K562 (cell line): ENCODE measurements at regions not wholly inside any gene's neighbourhood (a gene's known extent, or its start where the extent isn't known, plus 50 kb on each side); places are given as distances from the start of the nearest gene placed in this dataset.

Experiments
- TF ChIP-seq, protein P1 (sequence below): fragments of 450-650 bp; IDR thresholded peaks from 2 replicates; pipeline ENCODE4 v1.6.1; 2016; ENCODE audit warnings: low read depth

- TF ChIP-seq, protein P1, sequence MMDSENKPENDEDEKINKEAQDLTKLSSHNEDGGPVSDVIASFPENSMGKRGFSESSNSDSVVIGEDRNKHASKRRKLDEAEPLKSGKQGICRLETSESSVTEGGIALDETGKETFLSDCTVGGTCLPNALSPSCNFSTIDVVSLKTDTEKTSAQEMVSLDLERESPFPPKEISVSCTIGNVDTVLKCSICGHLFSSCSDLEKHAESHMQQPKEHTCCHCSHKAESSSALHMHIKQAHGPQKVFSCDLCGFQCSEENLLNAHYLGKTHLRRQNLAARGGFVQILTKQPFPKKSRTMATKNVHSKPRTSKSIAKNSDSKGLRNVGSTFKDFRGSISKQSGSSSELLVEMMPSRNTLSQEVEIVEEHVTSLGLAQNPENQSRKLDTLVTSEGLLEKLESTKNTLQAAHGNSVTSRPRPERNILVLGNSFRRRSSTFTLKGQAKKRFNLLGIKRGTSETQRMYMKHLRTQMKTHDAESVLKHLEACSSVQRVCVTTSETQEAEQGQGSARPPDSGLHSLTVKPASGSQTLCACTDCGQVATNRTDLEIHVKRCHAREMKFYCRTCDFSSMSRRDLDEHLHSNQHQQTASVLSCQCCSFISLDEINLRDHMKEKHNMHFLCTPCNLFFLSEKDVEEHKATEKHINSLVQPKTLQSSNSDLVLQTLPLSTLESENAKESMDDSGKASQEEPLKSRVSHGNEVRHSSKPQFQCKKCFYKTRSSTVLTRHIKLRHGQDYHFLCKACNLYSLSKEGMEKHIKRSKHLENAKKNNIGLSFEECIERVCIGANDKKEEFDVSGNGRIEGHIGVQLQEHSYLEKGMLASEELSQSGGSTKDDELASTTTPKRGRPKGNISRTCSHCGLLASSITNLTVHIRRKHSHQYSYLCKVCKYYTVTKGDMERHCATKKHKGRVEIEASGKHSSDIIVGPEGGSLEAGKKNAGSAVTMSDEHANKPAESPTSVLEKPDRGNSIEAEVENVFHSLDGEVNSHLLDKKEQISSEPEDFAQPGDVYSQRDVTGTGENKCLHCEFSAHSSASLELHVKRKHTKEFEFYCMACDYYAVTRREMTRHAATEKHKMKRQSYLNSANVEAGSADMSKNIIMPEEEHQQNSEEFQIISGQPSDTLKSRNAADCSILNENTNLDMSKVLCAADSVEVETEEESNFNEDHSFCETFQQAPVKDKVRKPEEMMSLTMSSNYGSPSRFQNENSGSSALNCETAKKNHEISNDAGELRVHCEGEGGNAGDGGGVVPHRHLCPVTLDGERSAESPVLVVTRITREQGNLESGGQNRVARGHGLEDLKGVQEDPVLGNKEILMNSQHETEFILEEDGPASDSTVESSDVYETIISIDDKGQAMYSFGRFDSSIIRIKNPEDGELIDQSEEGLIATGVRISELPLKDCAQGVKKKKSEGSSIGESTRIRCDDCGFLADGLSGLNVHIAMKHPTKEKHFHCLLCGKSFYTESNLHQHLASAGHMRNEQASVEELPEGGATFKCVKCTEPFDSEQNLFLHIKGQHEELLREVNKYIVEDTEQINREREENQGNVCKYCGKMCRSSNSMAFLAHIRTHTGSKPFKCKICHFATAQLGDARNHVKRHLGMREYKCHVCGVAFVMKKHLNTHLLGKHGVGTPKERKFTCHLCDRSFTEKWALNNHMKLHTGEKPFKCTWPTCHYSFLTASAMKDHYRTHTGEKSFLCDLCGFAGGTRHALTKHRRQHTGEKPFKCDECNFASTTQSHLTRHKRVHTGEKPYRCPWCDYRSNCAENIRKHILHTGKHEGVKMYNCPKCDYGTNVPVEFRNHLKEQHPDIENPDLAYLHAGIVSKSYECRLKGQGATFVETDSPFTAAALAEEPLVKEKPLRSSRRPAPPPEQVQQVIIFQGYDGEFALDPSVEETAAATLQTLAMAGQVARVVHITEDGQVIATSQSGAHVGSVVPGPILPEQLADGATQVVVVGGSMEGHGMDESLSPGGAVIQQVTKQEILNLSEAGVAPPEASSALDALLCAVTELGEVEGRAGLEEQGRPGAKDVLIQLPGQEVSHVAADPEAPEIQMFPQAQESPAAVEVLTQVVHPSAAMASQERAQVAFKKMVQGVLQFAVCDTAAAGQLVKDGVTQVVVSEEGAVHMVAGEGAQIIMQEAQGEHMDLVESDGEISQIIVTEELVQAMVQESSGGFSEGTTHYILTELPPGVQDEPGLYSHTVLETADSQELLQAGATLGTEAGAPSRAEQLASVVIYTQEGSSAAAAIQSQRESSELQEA = no peak
Measured at GRCh38 chr5:67353500-67354450, 157.2 kb upstream of the CD180 start (continued).
